WI38 (cell line): ENCODE measurements at regions not wholly inside any gene's neighbourhood (a gene's known extent, or its start where the extent isn't known, plus 50 kb on each side); places are given as distances from the start of the nearest gene placed in this dataset.

Source experiments
- H3K4me3 ChIP-seq: 2 replicates; pipeline ENCODE4 v1.5.1; 2011; ENCODE audit warnings: low read depth, mild to moderate bottlenecking, control low read depth, low read length
- CTCF ChIP-seq: IDR thresholded peaks from 2 replicates; pipeline ENCODE4 v1.5.1; 2012; ENCODE audit warnings: low read depth, mild to moderate bottlenecking, control low read depth, low read length

- no peak for TF ChIP-seq CTCF
- H3K4me3 ChIP-seq = no peak overlapping the region
These were observed 268.7 kb downstream of the MTX2 start for GRCh38 chr2:176537932-176538331.

- H3K4me3 ChIP-seq = no peak overlapping the region
- TF ChIP-seq CTCF = no peak
These were observed 271.8 kb downstream of the MTX2 start for GRCh38 chr2:176540995-176541394.

- TF ChIP-seq CTCF = no peak
- H3K4me3 ChIP-seq = no peak overlapping the region
These were observed 273.2 kb downstream of the MTX2 start for GRCh38 chr2:176542476-176542875.

- TF ChIP-seq CTCF = no peak
These were observed 275.3 kb downstream of the MTX2 start for GRCh38 chr2:176544557-176544956.

GRCh38 chr2:176544991-176545956, 276.0 kb downstream of the MTX2 start:
- no peak overlapping the region for H3K4me3 ChIP-seq
- TF ChIP-seq CTCF = no peak

More at GRCh38 chr2:176544557-176544956, 275.3 kb downstream of the MTX2 start:
- no peak overlapping the region for H3K4me3 ChIP-seq

- TF ChIP-seq CTCF = no peak
- H3K4me3 ChIP-seq = no peak overlapping the region
These were observed 277.3 kb downstream of the MTX2 start for GRCh38 chr2:176546550-176546949.

GRCh38 chr2:176552501-176553135, 283.4 kb downstream of the MTX2 start:
- no peak for TF ChIP-seq CTCF
- H3K4me3 ChIP-seq = no peak overlapping the region
